HK-2 (cell line): ENCODE measurements at regions not wholly inside any gene's neighbourhood (a gene's known extent, or its start where the extent isn't known, plus 50 kb on each side); places are given as distances from the start of the nearest gene placed in this dataset.
"Not testable (repeated sequence)": the region's sequence is repeated elsewhere in the genome, so short reads cannot be mapped to it uniquely, and the experiment has no call there.

Experiments
- DNase-seq: peaks from one replicate; pipeline ENCODE4 v3.0.0-alpha.2; 2018; ENCODE audit not compliant: unreplicated experiment

DNA sequence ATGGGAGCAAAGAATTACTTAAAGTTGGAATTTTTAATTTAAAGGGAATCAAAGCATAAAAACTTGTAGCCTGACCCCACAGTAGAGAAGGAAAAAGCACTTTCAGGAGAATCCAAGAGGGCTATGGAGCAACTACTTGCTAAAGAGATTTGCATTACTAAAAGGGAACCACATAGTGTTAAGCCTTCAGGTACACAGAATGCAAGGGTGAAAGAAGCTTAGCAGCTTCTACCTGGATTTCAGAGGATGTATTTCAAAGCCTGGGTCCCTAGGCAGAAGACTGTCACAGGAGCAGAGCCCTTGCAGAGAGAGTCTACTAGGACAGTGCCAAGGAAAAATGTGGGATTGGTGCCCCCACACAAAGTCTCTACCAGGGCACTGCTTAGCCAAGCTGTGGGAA, 575.0 kb downstream of the GBE1 start:
- DNase-seq = no peak

DNA sequence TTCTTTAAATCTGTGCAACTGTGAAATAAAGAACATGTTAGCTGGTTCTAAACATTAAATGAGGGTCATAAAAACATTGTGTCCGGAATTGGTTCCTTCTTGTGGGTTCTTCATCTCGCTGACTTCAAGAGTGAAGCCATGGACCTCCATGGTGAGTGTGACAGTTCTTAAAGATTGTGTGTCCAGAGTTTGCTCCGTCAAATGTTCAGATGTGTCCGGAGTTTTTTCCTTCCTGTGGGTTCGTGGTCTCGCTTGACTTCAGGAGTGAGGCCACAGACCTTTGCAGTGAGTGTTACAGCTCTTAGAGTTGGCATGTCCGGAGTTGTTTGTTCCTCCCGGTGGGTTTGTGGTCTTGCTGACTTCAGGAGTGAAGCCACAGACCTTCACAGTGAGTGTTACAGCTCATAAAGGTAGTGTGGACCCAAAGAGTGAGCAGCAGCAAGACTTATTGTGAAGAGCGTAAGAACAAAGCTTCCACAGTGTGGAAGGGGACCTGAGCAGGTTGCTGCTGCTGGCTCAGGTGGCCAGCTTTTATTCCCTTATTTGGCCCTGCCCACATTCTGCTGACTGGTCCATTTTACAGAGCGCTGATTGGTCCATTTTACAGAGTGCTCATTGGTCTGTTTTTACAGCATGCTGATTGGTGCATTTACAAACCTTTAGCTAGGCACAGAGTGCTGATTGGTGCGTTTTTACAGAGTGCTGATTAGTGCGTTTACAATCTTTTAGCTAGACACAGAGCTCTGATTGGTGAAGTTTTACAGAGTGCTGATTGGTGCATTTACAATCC, 579.2 kb downstream of the GBE1 start:
- DNase-seq = not testable (repeated sequence)

- no peak for DNase-seq
Measured at GRCh38 chr3:81173514-81173913, 587.9 kb downstream of the GBE1 start.

GRCh38 chr3:81170298-81170697, 591.1 kb downstream of the GBE1 start:
- no peak for DNase-seq

DNA sequence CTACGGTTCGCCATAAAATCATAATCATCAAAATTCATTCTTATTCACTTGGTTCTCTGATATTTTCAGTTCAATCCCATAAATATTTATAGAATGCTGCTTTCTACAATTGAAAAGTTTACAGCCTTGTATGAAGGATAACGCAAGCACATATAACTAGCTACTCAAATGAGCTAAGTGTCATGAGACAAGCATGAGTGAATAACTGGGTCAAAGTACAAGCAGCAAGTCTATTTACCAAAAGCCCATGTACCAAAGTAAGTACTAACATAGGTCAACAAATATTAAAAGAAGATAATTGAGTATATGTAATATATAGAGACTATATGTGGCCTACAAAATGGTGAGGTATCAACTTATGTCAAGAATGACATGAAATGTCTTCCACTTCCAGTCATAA, 596.6 kb downstream of the GBE1 start:
- DNase-seq = no peak

DNA sequence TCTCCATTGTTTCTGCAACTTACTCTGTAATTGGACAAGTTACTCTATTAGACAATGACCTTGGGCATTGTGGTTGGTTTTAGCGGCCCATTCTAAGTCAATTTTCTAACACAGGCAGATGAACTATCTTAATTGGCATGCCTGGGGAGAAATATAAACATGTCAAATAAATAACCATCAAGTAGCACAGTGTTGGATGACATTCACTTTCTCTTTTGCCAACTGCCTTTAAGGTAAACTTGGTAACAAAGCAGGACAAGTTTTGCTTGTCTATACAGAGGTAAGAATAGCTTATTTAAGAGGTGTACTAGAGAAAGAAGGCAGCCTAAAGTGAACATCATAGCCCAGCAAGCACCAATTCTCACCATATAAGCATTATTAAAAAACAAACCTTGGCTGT, 599.6 kb downstream of the GBE1 start:
- no peak for DNase-seq

DNA sequence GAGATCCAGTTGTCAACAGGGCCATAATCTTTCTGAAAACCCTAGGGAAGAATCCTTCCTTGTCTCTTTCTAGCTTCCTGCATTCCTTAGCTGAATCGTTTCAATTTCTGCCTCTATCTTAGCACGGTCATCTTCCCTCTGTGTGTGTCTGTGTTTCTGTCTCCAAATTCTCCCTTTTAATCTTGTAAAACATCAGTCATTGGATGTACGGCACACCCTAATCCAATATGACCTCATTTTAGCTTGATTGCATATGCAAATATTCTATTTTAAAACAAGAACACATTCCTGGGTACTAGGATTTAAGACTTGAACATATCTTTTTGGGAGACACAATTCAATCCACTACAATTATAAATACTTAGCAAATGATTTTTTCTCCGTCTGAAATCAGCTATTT, 600.3 kb downstream of the GBE1 start:
- DNase-seq = no peak

DNA sequence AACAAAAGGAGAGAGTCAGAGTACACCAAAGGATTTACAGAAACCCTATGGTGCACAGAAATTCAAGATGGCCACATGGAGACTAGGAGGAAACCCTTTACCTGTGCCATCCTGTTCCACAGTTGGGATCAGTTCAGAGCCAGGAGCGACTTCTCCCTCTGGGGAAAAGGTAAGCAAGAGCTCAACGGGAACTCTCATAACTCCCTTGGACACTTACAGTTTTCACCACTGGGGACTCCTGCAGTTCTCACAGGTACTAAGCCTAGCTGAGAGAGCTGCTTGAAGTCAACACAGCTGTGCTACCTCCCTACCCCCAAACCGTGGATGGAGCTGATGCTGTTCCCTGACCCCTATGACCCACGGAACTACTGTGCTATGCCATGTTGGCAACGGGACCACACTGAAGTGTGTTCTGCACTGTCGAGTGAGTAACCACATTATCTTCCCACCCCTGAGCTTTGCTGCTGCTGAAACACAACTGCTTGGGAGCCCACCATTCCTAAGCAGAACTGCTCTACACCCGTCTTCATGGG, 606.8 kb downstream of the GBE1 start:
- no peak for DNase-seq

DNA sequence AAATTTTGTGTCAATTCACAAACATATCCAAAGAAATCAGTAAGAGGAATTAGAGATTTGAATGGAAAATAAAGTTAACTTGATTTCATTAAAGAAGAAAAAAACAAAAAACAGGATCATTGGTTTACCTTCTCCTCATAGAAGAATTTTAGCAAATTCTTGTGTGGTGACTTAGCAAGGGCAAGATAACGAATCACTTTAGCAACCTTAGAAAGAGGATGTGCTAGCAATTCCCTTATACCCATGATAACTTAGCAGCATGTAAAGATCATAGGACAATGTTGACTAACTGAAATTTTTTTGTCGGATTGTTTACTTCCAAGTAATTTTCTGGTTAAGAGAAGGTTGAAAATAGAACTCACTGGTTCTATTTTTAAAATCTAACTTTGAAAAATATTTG, 609.3 kb downstream of the GBE1 start:
- no peak for DNase-seq

DNA sequence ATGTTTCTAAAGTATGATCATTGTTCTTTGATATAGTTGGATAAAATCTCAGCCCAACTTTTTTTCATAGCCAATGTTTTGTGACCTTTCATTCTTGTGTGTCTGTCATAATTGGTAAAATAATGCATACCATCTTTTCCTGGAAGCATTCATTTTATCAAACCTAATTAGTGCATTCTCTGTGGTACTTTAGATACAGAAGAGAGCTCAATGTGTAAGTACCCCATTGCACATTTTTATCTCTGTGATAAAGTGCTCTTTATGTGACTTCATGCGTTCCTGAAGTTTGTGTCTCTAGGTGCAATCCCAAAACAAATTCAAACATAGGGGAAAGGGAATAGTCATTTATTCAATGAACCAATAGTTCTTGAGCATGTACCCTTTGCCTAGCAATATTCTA, 628.5 kb downstream of the GBE1 start:
- DNase-seq = no peak

- DNase-seq = no peak
Measured at GRCh38 chr3:81105789-81106488, 655.5 kb downstream of the GBE1 start.

DNA sequence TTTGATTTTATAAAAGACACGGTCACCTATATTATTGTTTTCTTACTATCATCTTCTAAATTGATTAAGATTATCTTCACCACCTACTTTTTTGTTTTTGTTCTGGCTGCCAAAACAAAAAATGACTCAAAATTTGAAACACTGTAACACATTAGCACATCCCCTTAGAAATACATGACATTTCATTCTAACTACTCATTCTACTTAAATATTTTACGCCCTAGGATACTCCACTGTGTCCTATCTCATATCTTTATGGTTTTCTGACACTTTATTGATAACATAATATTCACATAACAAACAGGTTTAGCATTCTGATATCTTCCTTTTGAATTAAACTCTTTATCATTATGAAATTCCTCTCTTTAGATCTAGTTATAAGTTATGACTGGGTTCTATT, 656.2 kb downstream of the GBE1 start:
- DNase-seq = no peak

DNA sequence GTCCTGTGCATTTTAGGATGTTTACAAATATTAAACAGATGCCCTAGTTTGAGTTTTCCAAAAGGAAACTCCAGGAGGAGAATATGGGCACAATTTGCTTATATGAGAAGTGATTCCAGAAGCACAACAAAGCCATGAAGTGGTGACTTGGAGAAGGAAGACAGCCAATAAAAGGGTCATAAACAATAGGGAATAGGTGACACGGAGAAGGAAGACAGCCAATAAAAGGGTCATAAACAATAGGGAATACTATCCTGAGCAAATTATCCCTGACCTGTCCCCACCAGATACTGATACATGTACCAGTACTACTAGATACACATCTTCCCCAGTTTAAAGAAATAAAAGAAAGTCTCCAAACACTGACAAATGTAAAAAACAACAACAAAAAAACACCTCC, 663.6 kb downstream of the GBE1 start:
- no peak for DNase-seq

DNA sequence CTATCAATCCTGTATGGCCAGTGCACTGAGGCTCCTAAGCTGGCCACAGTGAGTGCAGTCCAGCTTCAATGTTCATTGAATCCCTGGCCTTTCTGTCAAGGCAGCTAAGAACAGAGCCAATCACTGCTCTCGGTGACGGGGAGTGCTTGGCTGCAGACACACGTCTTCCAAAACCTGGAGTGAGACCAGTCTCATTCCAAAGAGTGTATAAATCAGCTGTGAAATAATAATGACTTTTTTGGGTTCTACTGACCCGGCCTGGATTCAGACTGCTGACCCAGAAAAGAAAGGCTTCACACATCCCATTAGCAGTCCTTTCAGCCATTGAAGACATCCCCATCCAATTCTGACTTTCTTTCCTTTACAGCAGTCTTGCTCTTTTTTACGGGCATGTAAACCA, 665.5 kb downstream of the GBE1 start:
- DNase-seq = no peak

DNA sequence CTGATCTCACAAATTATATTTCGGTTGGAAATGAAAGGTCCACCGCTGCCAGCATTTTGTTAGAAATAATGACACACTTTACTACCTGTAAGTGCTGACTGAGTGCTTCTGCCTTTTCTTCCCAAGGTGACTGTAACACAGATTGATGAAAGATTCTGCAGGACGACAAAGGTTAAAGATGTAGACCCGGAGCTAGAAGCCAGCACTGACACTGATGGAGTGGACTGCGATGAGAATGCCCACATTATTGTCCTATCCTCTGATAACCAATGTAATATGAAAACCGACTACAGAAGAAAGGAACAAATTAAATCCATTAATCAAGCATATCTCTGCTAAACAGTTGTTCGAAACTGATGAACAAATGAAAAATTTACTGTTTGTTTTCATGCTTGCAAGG, 666.5 kb downstream of the GBE1 start:
- no peak for DNase-seq

GRCh38 chr3:81087607-81088006, 673.8 kb downstream of the GBE1 start:
- DNase-seq = no peak

- DNase-seq = no peak
Measured at GRCh38 chr3:81086348-81086747, 675.1 kb downstream of the GBE1 start.

DNA sequence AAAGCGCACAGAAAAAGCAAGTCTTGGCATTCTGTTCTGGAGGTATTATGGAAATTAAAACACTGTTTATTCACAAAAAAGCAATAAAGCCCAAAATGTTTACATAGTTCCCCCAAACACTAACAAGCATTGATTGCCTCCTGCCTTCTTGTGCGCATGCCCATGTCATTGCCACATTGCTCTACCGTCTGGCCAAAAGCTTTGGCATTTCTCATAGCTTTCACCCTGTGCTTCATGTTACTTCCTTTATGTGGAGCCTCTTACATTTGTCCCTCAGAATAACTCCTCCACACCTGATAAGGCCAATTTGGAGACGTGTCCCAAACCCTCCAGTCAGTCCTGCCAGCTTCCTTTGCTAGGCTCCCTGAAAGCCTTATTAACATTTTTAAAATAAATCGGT, 680.8 kb downstream of the GBE1 start:
- no peak for DNase-seq

DNA sequence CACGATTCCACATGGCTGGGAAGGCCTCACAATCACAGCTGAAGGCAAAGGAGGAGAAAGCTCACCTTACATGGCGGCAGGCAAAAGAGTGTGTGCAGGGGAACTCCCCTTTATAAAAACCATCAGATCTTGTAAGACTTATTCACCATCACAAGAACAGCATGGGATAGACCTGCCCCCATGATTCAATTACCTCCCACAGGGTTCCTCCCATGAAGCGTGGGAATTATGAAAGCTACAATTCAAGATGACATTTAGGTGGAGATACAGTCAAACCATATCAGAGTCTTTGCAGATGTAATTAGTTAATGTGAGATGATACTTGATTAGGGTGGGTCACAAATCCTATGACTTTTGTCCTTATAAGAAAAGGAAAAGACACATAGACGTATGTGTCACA, 688.9 kb downstream of the GBE1 start:
- no peak for DNase-seq

GRCh38 chr3:81068546-81068945, 692.9 kb downstream of the GBE1 start:
- DNase-seq = no peak

GRCh38 chr3:81063896-81064295, 697.5 kb downstream of the GBE1 start:
- DNase-seq = no peak

DNA sequence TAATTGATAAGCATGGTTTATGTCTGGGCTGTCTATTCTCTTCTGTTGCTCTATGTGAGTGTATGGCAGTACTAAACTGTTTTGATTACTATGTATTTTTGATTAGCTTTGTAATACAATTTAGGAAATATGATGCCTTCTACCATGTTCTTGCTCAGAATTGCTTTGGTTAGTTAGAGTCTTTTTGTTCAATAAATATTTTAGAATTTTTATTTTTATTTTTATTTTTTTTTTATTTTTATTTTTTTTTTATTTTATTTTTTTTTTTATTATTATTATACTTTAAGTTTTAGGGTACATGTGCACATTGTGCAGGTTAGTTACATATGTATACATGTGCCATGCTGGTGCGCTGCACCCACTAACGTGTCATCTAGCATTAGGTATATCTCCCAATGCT, 710.3 kb downstream of the GBE1 start:
- DNase-seq = not testable (repeated sequence)

DNA sequence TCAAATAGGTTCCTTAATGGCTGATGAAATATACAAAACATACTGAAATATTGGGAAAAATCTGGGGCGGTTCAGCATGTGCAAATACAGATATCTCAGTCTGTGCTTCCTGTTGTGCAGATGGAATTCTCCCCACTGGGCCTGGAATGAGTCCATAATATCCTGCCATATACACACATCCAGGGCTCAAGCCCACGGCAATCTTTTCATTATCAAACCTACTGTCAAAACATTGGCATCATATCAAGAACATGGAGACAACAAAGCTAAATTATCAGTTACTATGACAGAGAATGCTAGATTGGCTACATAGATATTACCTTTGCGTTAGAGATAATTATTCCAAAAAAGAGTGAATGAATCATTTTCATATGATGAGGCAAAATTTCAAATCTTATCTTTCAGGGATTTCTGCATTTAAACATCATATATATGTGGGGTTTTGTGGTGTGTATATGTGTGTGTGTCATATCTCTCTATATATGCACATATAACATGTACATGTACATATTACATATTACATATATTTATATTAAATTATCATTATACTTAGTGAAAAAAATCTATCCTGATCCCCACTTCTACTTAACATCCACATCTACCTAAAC, 713.3 kb downstream of the GBE1 start:
- no peak for DNase-seq
